Activated T-cell treated with anti-CD3 and anti-CD28 coated beads for 4 hours (primary cell): ENCODE measurements at regions not wholly inside any gene's neighbourhood (a gene's known extent, or its start where the extent isn't known, plus 50 kb on each side); places are given as distances from the start of the nearest gene placed in this dataset.
"Not testable (repeated sequence)": the region's sequence is repeated elsewhere in the genome, so short reads cannot be mapped to it uniquely, and the experiment has no call there.

Experiments
- DNase-seq: peaks from one replicate; pipeline ENCODE4 v3.0.0-alpha.2; 2020

GRCh38 chr2:147348931-147349555, 495.8 kb upstream of the ACVR2A start:
- no peak for DNase-seq

GRCh38 chr2:147346142-147346541, 498.7 kb upstream of the ACVR2A start:
- DNase-seq = no peak

- no peak for DNase-seq
Observed at GRCh38 chr2:147345246-147345645, 499.6 kb upstream of the ACVR2A start.

- DNase-seq = no peak
Observed at GRCh38 chr2:147342329-147342728, 502.5 kb upstream of the ACVR2A start.

GRCh38 chr2:147331790-147332419, 512.9 kb upstream of the ACVR2A start:
- DNase-seq = peak; percentile 39

GRCh38 chr2:147330925-147331324, 513.9 kb upstream of the ACVR2A start:
- no peak for DNase-seq

- no peak for DNase-seq
Observed at GRCh38 chr2:147327613-147328012, 517.2 kb upstream of the ACVR2A start.

- DNase-seq = no peak
Observed at GRCh38 chr2:147325990-147326389, 518.8 kb upstream of the ACVR2A start.

GRCh38 chr2:147320146-147320545, 524.7 kb upstream of the ACVR2A start:
- DNase-seq = no peak

- no peak for DNase-seq
Observed at GRCh38 chr2:147311058-147311430, 533.8 kb upstream of the ACVR2A start.

- no peak for DNase-seq
Observed at GRCh38 chr2:147310335-147311057, 534.3 kb upstream of the ACVR2A start.

GRCh38 chr2:147297820-147298219, 547.0 kb upstream of the ACVR2A start:
- peak; percentile 2 for DNase-seq

GRCh38 chr2:147294825-147295392, 549.9 kb upstream of the ACVR2A start:
- DNase-seq = no peak

GRCh38 chr2:147293991-147294824, 550.6 kb upstream of the ACVR2A start:
- no peak for DNase-seq

GRCh38 chr2:147288131-147288530, 556.7 kb upstream of the ACVR2A start:
- no peak for DNase-seq

GRCh38 chr2:147275943-147276342, 568.9 kb upstream of the ACVR2A start:
- no peak for DNase-seq

- DNase-seq = no peak
Observed at GRCh38 chr2:147273628-147274027, 571.2 kb upstream of the ACVR2A start.

- DNase-seq = no peak
Observed at GRCh38 chr2:147273106-147273505, 571.7 kb upstream of the ACVR2A start.

GRCh38 chr2:147269581-147269980, 575.2 kb upstream of the ACVR2A start:
- not testable (repeated sequence) for DNase-seq

GRCh38 chr2:147260241-147260640, 584.6 kb upstream of the ACVR2A start:
- no peak for DNase-seq

- DNase-seq = no peak
Observed at GRCh38 chr2:147255812-147256211, 589.0 kb upstream of the ACVR2A start.

- no peak for DNase-seq
Observed at GRCh38 chr2:147250652-147251356, 594.0 kb upstream of the ACVR2A start.
